HUES64 (cell line): ENCODE measurements at regions not wholly inside any gene's neighbourhood (a gene's known extent, or its start where the extent isn't known, plus 50 kb on each side); places are given as distances from the start of the nearest gene placed in this dataset.

Source experiments
- H3K27ac ChIP-seq: 2 replicates; pipeline ENCODE4 v1.7.0; 2013; ENCODE audit warnings: low read depth, low read length, inconsistent platforms
- H3K27me3 ChIP-seq: 2 replicates; pipeline ENCODE4 v1.6.1; 2013; ENCODE audit warnings: mild to moderate bottlenecking, low read length; ENCODE audit not compliant: insufficient read depth
- H3K36me3 ChIP-seq: 2 replicates; pipeline ENCODE4 v1.6.1; 2013; ENCODE audit warnings: mild to moderate bottlenecking, low read length; ENCODE audit not compliant: insufficient read depth
- H3K4me1 ChIP-seq: 2 replicates; pipeline ENCODE4 v1.6.1; 2013; ENCODE audit warnings: mild to moderate bottlenecking, low read length, moderate library complexity; ENCODE audit not compliant: insufficient read depth
- H3K4me3 ChIP-seq: 2 replicates; pipeline ENCODE4 v1.5.1; 2013; ENCODE audit warnings: mild to moderate bottlenecking, low read length, moderate library complexity
- H3K9ac ChIP-seq: 2 replicates; pipeline ENCODE4 v1.6.1; 2013; ENCODE audit warnings: mild to moderate bottlenecking, low read depth, low read length
- H3K9me3 ChIP-seq: 2 replicates; pipeline ENCODE4 v1.6.1; 2013; ENCODE audit warnings: low read depth, low read length; ENCODE audit not compliant: insufficient read depth
- WGBS: fragments of 150-250, 120-280 bp; methylation state at CpG from one replicate; pipeline ENCODE4 v1.1.7; 2013; ENCODE audit warnings: missing lambda C conversion rate; 5-methylcytosine and 5-hydroxymethylcytosine counted together

DNA sequence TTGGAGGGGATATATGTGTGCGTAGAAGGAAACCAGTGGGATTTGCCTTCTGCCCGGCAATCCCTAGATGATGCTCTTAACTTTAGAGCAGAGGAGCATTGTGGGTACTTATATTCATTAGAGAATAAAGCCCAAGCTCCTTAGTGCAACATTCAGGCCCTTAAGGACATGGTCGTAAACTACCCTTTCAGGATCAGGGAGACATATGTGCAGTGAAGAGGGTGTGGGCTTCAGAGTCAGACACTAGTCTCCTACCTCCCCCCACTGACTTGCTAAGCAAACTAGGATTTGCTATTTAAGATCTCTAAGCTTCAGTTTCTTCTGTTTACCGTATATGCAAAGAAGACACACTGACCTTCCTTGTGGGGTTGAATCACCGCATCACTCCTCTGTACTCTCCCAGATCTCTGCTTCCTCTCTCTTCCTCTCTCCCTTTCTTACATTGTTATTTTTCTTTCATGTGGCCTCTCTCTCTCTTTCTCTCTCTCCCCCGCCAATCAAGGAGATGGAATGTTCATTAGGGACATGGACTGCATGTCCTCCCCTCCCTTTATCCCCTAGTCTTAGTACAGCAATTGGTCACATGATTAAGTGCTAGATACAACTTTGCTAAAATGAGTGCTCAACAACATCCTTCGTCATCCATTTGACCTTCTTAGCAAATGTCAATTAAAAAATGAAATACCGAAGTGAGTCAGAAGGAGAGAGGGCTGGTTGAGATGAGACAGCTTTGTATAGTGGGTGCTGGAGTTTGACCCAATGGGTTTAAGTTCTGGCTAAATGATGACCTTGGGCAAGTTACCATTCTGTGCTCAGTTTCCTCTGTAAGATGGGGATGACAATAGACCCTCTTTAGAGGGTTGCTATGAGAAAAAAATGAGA is 91.7 kb downstream of the TMX1 start:
- Histone ChIP-seq H3K9me3 (no peaks in the 10 kb centered on the region), H3K9ac (no peak overlapping the region), H3K27me3 (no peaks in the 10 kb centered on the region), H3K36me3 (no peaks in the 10 kb centered on the region), H3K4me1 (peaks cover 9% of the 10 kb centered on the region; the same call in 1 of the 2 replicates), H3K27ac (no peak overlapping the region), H3K4me3 (no peak overlapping the region)
- 79% methylated on average over 8 of the region's 8 CpGs for WGBS

DNA sequence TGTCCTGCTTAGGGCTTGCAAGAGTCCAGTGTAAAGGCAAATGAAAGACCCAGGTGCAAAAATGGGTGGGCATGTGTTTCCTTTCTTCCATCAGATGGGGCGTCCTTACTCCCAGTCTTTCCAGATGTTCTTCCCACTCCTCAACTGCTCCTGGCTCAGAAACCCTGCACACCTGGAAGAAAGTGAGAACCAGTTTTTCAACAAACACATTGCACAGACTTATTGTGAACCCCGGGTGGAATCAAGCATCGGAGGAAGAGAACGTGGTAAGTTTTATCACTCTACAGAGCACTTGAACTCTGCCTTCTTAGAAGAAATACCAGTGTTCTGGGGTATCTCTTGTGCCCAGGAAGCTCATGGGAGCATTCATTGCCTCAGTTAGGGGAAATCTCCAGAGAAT is 93.3 kb downstream of the TMX1 start:
- no peak overlapping the region for H3K9ac ChIP-seq
- H3K36me3 ChIP-seq: no peaks in the 10 kb centered on the region
- peaks cover 2% of the 10 kb centered on the region; the same call in 1 of the 2 replicates for H3K4me1 ChIP-seq
- no peak overlapping the region for H3K27ac ChIP-seq
- no peaks in the 10 kb centered on the region for H3K9me3 ChIP-seq
- no peaks in the 10 kb centered on the region for H3K27me3 ChIP-seq
- no peak overlapping the region for H3K4me3 ChIP-seq
- 95% methylated on average over 4 of the region's 4 CpGs for whole genome bisulfite sequencing

DNA sequence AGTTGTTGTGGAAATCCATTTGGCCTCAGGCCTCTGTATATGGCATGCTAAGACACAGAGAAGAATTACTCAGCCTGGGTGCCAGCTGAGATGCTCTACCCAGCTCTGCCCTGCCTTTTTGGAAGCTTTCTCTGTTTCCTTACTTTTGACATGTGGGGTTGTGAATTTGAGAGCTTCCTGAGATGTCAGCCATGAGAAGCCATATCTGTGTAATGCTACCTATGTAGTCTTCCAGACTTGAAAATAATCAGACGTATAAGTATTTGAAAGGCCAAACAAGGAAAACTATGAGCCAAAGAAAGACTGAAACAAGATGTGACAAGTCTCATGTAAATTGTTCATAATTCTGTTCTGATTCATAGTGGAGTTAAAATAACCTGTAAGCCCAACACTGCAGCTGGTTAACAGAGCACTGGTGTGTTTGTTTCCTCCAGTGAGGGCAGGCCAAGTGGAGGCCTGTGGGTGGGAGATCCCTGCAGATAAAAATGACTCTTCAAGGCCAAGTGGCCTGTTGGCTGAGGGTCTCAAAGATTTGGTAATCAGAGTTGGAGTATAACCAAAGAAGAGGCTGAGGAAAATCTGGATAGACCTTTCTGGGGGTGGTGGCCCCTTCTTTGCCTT is 94.0 kb downstream of the TMX1 start:
- Histone ChIP-seq H3K27ac (no peak overlapping the region), H3K9ac (no peak overlapping the region)
- 93% methylated on average over 1 of the region's 1 CpG for WGBS

DNA sequence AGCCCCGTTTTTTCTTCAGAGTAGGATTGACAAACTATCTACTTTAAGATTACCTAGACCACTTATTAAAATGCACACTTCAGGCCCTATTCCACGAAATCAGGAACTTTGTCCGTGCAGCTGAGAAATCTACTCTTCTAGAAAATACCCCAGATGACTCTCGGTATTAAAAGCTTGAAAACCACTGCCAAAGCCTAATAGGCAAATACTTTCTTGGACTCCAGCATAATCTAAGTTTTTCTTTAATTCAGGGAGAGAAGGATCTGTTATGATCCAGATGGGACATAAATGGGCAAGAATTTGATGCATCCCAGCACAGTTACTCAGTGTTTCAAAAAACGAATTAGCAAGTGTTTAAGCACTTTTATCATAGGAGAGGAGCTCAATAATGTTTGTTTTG is 94.5 kb downstream of the TMX1 start:
- H3K27me3 ChIP-seq: no peaks in the 10 kb centered on the region
- H3K36me3 ChIP-seq: no peaks in the 10 kb centered on the region
- H3K27ac ChIP-seq: no peak overlapping the region
- H3K9ac ChIP-seq: no peak overlapping the region
- no peaks in the 10 kb centered on the region for H3K9me3 ChIP-seq
- no peak overlapping the region for H3K4me3 ChIP-seq
- H3K4me1 ChIP-seq: no peaks in the 10 kb centered on the region
- 92% methylated on average over 5 of the region's 5 CpGs for WGBS

More for the DNA sequence above, 94.0 kb downstream of the TMX1 start:
- Histone ChIP-seq H3K27me3 (no peaks in the 10 kb centered on the region), H3K4me1 (no peaks in the 10 kb centered on the region), H3K9me3 (no peaks in the 10 kb centered on the region), H3K36me3 (no peaks in the 10 kb centered on the region), H3K4me3 (no peak overlapping the region)

DNA sequence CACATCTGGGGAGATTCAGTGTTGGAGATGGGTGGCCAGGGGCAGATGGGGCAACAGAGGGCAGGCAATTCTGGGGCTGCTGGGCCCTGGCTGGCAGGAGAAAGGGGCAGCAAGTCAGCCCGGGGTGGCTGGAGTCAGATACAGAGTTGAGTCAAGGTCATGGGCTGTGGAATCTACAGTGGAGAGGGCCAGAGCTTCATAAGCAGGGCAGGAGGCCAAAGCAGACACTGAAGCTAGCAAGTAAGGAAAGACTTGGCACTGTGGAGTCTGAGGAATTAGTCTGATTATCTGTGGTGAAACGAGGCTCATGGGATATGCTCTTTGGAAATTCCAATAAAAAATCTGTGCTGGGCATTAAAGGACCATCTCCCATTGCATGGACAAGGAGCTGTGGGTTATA is 95.5 kb downstream of the TMX1 start:
- no peaks in the 10 kb centered on the region for H3K9me3 ChIP-seq
- 89% methylated on average over 2 of the region's 2 CpGs for WGBS

DNA sequence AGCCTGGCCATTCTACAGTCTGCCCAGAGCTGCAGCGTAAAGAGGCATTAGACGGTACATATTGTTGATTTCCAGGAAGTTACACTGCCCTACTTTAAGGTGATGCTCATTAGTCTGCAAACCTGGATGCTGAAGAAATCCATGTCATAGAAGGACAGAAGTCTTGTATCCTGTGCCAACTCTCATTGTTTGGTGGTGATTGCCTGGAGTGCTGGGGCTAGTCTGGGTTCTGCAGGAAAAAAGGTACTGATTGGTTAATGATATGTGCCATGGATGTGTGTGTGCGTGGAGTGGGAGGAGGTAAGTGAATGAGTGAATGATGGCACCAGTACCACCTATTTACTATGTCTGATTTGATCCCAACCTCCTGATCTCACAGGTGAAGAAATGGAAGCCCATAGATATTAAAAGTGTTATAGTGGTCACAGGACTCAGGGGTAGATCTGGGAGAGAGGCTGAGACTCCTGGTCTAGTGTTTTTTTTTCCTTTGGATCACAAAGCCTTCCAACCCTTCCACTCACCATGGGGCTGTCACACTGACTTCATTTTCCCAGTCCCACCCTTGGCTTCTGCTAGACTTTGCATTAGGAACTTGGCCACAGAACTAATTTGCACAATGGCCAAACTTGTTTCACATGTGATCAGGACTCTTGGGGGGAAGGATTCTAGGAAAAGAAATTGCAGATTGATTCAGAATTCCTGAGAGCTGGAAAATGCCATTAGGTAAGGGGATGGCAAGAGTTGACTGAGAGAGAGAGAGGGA is 96.1 kb downstream of the TMX1 start:
- H3K27me3 ChIP-seq: no peaks in the 10 kb centered on the region
- whole genome bisulfite sequencing: 95% methylated on average over 2 of the region's 3 CpGs
- no peak overlapping the region for H3K9ac ChIP-seq
- H3K9me3 ChIP-seq: no peaks in the 10 kb centered on the region
- no peaks in the 10 kb centered on the region for H3K36me3 ChIP-seq
- H3K4me3 ChIP-seq: no peak overlapping the region
- no peaks in the 10 kb centered on the region for H3K4me1 ChIP-seq
- no peak overlapping the region for H3K27ac ChIP-seq

More for the DNA sequence above, 95.5 kb downstream of the TMX1 start:
- Histone ChIP-seq H3K4me1 (no peaks in the 10 kb centered on the region), H3K4me3 (no peak overlapping the region), H3K27me3 (no peaks in the 10 kb centered on the region), H3K27ac (no peak overlapping the region), H3K36me3 (no peaks in the 10 kb centered on the region), H3K9ac (no peak overlapping the region)

DNA sequence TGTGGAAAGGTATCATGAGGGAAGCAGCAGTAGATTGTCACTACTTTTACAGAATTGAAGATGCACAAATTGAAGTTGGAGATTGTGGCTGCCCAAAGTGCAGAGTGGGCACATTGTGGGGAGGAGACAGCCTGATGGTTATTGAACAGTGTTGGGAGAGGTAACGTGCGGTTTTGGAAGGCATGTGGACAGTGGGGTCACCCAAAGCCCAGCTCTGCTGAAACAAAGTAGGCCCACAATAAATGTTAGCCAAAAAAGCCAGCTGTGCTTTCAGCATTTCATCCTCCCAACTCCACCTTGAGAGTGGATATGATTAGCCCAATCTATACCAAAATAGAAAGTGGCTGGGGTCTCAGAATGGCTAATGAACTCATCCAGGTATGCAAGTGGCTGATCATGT is 96.7 kb downstream of the TMX1 start:
- Histone ChIP-seq H3K4me1 (no peaks in the 10 kb centered on the region), H3K4me3 (no peak overlapping the region), H3K27me3 (no peaks in the 10 kb centered on the region), H3K9ac (no peak overlapping the region), H3K9me3 (no peaks in the 10 kb centered on the region), H3K36me3 (no peaks in the 10 kb centered on the region), H3K27ac (no peak overlapping the region)
- WGBS: 77% methylated on average over 2 of the region's 2 CpGs

DNA sequence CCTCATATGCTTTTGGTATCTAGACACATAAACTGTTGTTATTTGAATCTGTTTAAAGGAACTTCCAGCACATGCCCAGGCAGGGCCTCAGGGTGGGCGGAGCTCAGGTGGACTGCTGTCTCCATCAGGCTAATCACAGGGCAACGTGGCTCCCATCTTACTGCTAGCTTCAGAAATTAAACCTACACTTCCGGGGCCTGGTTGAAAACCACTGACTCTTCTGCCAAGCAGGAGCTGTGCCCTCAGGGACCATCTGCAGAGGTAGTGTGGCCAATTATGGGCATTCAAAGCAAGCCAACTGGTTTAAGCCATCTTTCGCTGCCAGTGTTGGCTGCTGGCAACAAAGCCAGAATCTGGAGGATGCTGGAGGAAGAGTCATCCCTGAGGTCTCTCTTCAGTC is 97.5 kb downstream of the TMX1 start:
- Histone ChIP-seq H3K9ac (no peak overlapping the region), H3K36me3 (no peaks in the 10 kb centered on the region), H3K4me3 (no peak overlapping the region), H3K9me3 (no peaks in the 10 kb centered on the region), H3K27ac (no peak overlapping the region), H3K27me3 (no peaks in the 10 kb centered on the region), H3K4me1 (no peaks in the 10 kb centered on the region)
- 88% methylated on average over 4 of the region's 4 CpGs for WGBS

DNA sequence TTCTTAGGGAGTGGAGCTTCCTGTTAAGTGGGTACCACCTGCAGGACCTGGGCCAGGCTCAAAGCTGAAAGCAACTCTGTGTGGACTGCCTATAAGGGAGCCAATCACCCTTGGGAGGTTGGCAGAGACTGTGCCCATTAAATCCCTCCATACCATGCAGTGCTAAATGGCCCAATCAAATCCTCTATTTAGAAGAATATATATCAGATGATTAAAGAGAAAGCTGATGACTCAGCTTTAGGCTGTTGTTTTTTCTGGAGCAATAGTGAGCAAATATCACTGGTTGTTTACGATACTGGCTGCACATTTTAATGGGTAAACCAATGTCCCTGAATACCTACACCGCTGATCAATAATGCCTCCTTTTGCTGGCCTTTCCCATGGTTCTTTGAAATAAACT is 101.3 kb downstream of the TMX1 start:
- H3K9ac ChIP-seq: no peak overlapping the region
- H3K4me1 ChIP-seq: no peaks in the 10 kb centered on the region
- H3K36me3 ChIP-seq: no peaks in the 10 kb centered on the region
- no peak overlapping the region for H3K4me3 ChIP-seq
- 98% methylated on average over 2 of the region's 2 CpGs for WGBS
- H3K27me3 ChIP-seq: no peaks in the 10 kb centered on the region
- no peak overlapping the region for H3K27ac ChIP-seq
- no peaks in the 10 kb centered on the region for H3K9me3 ChIP-seq

DNA sequence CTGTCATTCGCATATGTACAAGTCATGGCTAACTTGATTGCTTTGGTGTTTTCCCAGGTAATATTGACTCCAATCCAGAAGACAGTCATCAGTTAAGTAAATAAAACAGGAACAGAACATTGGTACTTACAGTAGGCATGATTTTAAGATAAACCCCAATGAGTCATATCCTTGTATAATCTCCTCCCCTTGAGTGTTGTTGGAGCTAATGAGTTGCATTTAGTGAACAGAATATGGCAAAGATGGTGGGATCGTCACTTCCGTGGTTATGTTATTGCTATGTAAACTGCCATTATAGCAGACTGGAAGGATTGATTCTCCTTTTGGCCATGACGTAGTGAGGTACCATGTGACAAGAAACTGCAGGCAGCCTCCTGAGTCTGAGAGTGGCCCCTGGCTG is 102.2 kb downstream of the TMX1 start:
- no peak overlapping the region for H3K27ac ChIP-seq
- no peak overlapping the region for H3K9ac ChIP-seq
- no peaks in the 10 kb centered on the region for H3K4me1 ChIP-seq
- peaks cover 6% of the 10 kb centered on the region for H3K9me3 ChIP-seq
- H3K27me3 ChIP-seq: no peaks in the 10 kb centered on the region
- WGBS: 95% methylated on average over 4 of the region's 4 CpGs
- no peaks in the 10 kb centered on the region for H3K36me3 ChIP-seq
- H3K4me3 ChIP-seq: no peak overlapping the region

DNA sequence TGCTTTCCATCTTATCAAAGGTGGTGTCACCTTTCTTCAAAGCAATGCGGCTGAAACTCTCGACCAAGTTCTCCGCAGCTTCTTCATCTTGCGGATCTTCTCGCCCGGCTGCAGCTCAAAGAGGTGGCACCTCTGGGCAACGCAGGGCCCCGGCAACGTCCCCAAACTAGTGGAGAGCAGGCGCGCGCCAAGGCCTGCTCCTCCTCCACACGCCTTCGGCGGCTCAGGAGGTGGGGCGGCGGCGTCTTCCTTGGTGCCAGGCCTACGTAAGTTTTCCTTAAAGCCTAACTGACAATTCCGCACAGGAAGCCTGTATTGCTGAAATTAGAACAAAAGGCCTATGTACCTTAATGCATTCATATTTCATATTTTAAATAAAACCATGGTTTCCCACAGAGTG is 112.0 kb downstream of the TMX1 start:
- WGBS: 93% methylated on average over 20 of the region's 20 CpGs

More for the DNA sequence above, 112.0 kb downstream of the TMX1 start:
- Histone ChIP-seq H3K36me3 (no peaks in the 10 kb centered on the region), H3K9me3 (peaks cover 3% of the 10 kb centered on the region; the same call in 1 of the 2 replicates), H3K27ac (no peak overlapping the region), H3K4me1 (no peaks in the 10 kb centered on the region), H3K9ac (no peak overlapping the region), H3K27me3 (no peaks in the 10 kb centered on the region), H3K4me3 (no peak overlapping the region)
